ENCODE measurements at regions not wholly inside any gene's neighbourhood (a gene's known extent, or its start where the extent isn't known, plus 50 kb on each side); places are given as distances from the start of the nearest gene placed in this dataset.

DNA sequence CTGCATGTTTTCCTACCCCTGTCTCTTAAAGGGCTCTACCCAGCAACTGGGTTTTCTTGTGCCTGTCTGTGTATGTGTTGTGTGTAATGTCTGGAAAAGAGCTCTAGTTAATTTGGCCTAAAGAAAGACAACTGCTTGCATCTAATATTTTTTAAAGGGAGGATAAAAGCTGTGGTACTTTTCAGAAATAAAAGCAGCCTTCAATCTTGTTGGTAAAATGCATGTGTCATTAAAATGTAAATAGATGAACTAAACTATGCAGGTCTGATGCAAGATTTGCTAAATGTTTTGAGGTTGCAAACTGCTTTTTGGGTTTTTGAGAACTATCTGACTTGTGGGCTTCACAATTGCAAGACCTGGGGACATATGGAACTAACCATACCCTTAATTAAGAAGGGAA lies 445.3 kb downstream of the HTR7 start:
- no peak for TF ChIP-seq CTCF (IDR thresholded peaks at IDR 0.05)
- no peak for TF ChIP-seq POLR2AphosphoS5 (IDR thresholded peaks at IDR 0.05; ENCODE audit: low read depth, low read length)
- no peak for TF ChIP-seq REST (IDR thresholded peaks at IDR 0.05; ENCODE audit: insufficient read depth in 1 of 2, low read depth in 2 of 2, low read length in 1 of 2)

Data from Panc1 (cell line).